HEK293T (cell line): ENCODE measurements at regions not wholly inside any gene's neighbourhood (a gene's known extent, or its start where the extent isn't known, plus 50 kb on each side); places are given as distances from the start of the nearest gene placed in this dataset.

Experiments
- BHLHE40 ChIP-seq: fragments of 450-650 bp; IDR thresholded peaks from 2 replicates; pipeline ENCODE4 v1.6.1; 2016; ENCODE audit warnings: mild to moderate bottlenecking, moderate library complexity, borderline replicate concordance
- ELF4 ChIP-seq: fragments of 450-650 bp; IDR thresholded peaks from 2 replicates; pipeline ENCODE4 v1.6.1; 2017; ENCODE audit warnings: antibody characterized with exemption
- FOXK2 ChIP-seq: fragments of 450-650 bp; IDR thresholded peaks from 2 replicates; pipeline ENCODE4 v1.6.1; 2016; ENCODE audit warnings: mild to moderate bottlenecking
- FOXM1 ChIP-seq: fragments of 450-650 bp; IDR thresholded peaks from 2 replicates; pipeline ENCODE4 v1.6.1; 2017; ENCODE audit warnings: mild to moderate bottlenecking, borderline replicate concordance
- LEF1 ChIP-seq: fragments of 450-650 bp; IDR thresholded peaks from 2 replicates; pipeline ENCODE4 v1.6.1; 2017; ENCODE audit warnings: mild to moderate bottlenecking, borderline replicate concordance
- SP1 ChIP-seq: fragments of 450-650 bp; IDR thresholded peaks from 2 replicates; pipeline ENCODE4 v1.6.1; 2017
- SUZ12 ChIP-seq: fragments of 450-650 bp; IDR thresholded peaks from 2 replicates; pipeline ENCODE4 v1.6.1; 2016; ENCODE audit warnings: mild to moderate bottlenecking
- TF ChIP-seq, protein P1 (sequence below): fragments of 450-650 bp; IDR thresholded peaks from 2 replicates; pipeline ENCODE4 v1.6.1; 2016

DNA sequence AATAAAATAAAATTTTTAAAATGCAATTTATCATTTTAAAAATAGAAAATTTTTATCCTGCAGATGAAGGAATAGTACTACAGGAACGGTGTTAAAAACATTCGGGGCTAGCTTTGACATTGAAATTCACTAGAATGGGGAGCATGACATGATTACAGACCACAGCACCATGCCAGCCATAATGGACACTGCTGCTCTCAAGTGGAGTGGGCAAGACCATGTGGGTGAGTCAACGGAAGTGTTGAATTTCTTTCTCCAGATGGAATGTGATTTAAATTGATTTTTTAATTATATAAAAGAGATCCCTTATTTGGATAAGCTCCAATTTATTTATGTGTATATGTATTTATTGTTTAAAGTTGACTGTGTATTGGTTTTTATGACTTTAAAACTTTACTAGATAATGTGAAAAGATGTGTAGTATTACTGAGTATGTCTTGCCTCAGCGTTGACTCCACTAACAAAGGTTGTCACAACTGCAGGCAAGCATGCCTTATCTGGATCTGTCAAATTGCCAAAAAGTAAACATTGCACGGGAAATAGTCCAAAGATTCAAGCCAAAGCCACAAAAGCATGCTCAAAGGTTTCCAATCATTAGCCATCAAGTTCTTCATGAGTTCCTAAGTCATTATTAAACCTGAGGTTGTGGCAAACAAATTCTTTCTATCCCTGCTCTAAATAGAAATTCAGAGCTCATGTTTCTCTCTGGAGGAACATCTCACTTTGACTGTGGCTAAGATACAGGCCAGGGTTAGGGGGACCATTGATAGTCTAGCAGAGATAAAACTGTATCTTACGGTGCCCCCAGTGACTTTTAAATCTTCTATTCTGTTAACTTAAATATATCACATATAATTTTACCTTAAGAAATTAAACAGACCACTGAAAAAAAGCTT, 536.9 kb downstream of the TMX3 start:
- TF ChIP-seq ELF4 (no peak), SP1 (no peak), SUZ12 (no peak), BHLHE40 (no peak), FOXK2 (no peak), FOXM1 (no peak), LEF1 (no peak)
- TF ChIP-seq, protein P1, sequence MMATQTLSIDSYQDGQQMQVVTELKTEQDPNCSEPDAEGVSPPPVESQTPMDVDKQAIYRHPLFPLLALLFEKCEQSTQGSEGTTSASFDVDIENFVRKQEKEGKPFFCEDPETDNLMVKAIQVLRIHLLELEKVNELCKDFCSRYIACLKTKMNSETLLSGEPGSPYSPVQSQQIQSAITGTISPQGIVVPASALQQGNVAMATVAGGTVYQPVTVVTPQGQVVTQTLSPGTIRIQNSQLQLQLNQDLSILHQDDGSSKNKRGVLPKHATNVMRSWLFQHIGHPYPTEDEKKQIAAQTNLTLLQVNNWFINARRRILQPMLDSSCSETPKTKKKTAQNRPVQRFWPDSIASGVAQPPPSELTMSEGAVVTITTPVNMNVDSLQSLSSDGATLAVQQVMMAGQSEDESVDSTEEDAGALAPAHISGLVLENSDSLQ: no peak
